ENCODE measurements at regions not wholly inside any gene's neighbourhood (a gene's known extent, or its start where the extent isn't known, plus 50 kb on each side); places are given as distances from the start of the nearest gene placed in this dataset.

DNA sequence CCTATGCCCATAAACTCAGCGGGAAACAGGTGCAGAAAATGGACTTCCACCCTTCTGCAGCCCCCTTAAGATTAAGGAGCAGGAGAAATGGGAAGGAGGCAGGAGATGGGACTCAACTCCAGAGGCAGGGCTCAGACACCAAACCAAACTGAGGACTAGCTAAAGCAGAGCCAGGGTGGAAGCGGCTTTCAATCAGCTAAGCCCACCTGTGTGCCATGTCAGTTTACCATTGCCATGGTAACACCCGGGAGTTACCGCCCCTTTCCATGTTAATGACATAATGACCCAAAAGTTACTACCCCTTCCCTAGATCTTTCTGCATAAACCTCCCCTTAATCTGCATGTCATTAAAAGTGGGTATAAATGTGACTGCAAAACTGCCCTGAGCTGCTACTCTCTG is 653.5 kb downstream of the PTPRU start:
- H3K4me1 ChIP-seq (ENCODE audit: control insufficient read depth in 5 of 5, insufficient read depth in 5 of 5, low read length in 5 of 5), result no peaks in the 10 kb centered on the region
- ATAC-seq (ENCODE audit: insufficient read depth, low FRiP score), result no peak

GRCh38 chr1:29884740-29885139 is 648.4 kb downstream of the PTPRU start:
- no peaks in the 10 kb centered on the region for H3K27me3 ChIP-seq (ENCODE audit: control insufficient read depth in 3 of 3, insufficient read depth in 3 of 3, low read length in 2 of 3)
- no peak overlapping the region for H3K9ac ChIP-seq (ENCODE audit: insufficient read depth in 1 of 2, low read length in 2 of 2)
- no peak overlapping the region for H3K4me3 ChIP-seq
- WGBS, 2 donors, result 90 to 92% methylated on average over 2 of the region's 2 CpGs
- H3K27ac ChIP-seq (ENCODE audit: low read depth in 1 of 2, low read length in 1 of 2), result no peak overlapping the region
- peaks cover 0 to 2% (median 0%) of the 10 kb centered on the region in 4 donors for H3K9me3 ChIP-seq (ENCODE audit: control insufficient read depth in 4 of 4, insufficient read depth in 3 of 4, low read length in 3 of 4)
- TF ChIP-seq CTCF (IDR thresholded peaks at IDR 0.05; ENCODE audit: control extremely low read depth, extremely low read depth), result no peak
- no peaks in the 10 kb centered on the region for H3K4me1 ChIP-seq (ENCODE audit: control insufficient read depth in 5 of 5, insufficient read depth in 5 of 5, low read length in 5 of 5)
- DNase-seq, result no peak
- ATAC-seq (ENCODE audit: insufficient read depth, low FRiP score), result no peak
- no peaks in the 10 kb centered on the region for H3K36me3 ChIP-seq (ENCODE audit: control insufficient read depth in 4 of 4, insufficient read depth in 4 of 4, low read length in 4 of 4)

More for the DNA sequence above, 653.5 kb downstream of the PTPRU start:
- no peak for TF ChIP-seq CTCF (IDR thresholded peaks at IDR 0.05; ENCODE audit: control extremely low read depth, extremely low read depth)
- DNase-seq, result no peak
- no peaks in the 10 kb centered on the region for H3K36me3 ChIP-seq (ENCODE audit: control insufficient read depth in 4 of 4, insufficient read depth in 4 of 4, low read length in 4 of 4)
- no peak overlapping the region for H3K27ac ChIP-seq (ENCODE audit: low read depth in 1 of 2, low read length in 1 of 2)
- no peak overlapping the region for H3K4me3 ChIP-seq
- no peaks in the 10 kb centered on the region for H3K9me3 ChIP-seq (ENCODE audit: control insufficient read depth in 4 of 4, insufficient read depth in 3 of 4, low read length in 3 of 4)
- peaks cover 0 to 3% (median 0%) of the 10 kb centered on the region in 3 donors for H3K27me3 ChIP-seq (ENCODE audit: control insufficient read depth in 3 of 3, insufficient read depth in 3 of 3, low read length in 2 of 3)
- no peak overlapping the region for H3K9ac ChIP-seq (ENCODE audit: insufficient read depth in 1 of 2, low read length in 2 of 2)
- WGBS, 2 donors, result 75 to 91% methylated on average over 4 of the region's 4 CpGs

- no peak for ATAC-seq (ENCODE audit: insufficient read depth, low FRiP score)
- 89 to 93% methylated on average over 12 of the region's 12 CpGs for WGBS, 2 donors
Measured at GRCh38 chr1:29883986-29884385, 647.7 kb downstream of the PTPRU start.

More at GRCh38 chr1:29883986-29884385, 647.7 kb downstream of the PTPRU start:
- Histone ChIP-seq H3K4me3 (no peak overlapping the region), H3K4me1 (ENCODE audit: control insufficient read depth in 5 of 5, insufficient read depth in 5 of 5, low read length in 5 of 5) (no peaks in the 10 kb centered on the region), H3K27ac (ENCODE audit: low read depth in 1 of 2, low read length in 1 of 2) (no peak overlapping the region), H3K9ac (ENCODE audit: insufficient read depth in 1 of 2, low read length in 2 of 2) (no peak overlapping the region), H3K27me3 (ENCODE audit: control insufficient read depth in 3 of 3, insufficient read depth in 3 of 3, low read length in 2 of 3) (no peaks in the 10 kb centered on the region), H3K36me3 (ENCODE audit: control insufficient read depth in 4 of 4, insufficient read depth in 4 of 4, low read length in 4 of 4) (no peaks in the 10 kb centered on the region), H3K9me3 (ENCODE audit: control insufficient read depth in 4 of 4, insufficient read depth in 3 of 4, low read length in 3 of 4) (peaks cover 0 to 2% (median 0%) of the 10 kb centered on the region in 4 donors)
- TF ChIP-seq CTCF (IDR thresholded peaks at IDR 0.05; ENCODE audit: control extremely low read depth, extremely low read depth), result no peak
- no peak for DNase-seq
